Stimulated activated CD4-positive, alpha-beta T cell treated with anti-CD3 and anti-CD28 coated beads, Interleukin-4, amount 100 ng/mL, for 48 hours (primary cell): ENCODE measurements at regions not wholly inside any gene's neighbourhood (a gene's known extent, or its start where the extent isn't known, plus 50 kb on each side); places are given as distances from the start of the nearest gene placed in this dataset.

ENCODE experiments used
- DNase-seq, 2 donors: peaks; one replicate each; pipeline ENCODE4 v3.0.0-alpha.2; 2020; ENCODE audit warnings: low read depth in 2 of 2

DNA sequence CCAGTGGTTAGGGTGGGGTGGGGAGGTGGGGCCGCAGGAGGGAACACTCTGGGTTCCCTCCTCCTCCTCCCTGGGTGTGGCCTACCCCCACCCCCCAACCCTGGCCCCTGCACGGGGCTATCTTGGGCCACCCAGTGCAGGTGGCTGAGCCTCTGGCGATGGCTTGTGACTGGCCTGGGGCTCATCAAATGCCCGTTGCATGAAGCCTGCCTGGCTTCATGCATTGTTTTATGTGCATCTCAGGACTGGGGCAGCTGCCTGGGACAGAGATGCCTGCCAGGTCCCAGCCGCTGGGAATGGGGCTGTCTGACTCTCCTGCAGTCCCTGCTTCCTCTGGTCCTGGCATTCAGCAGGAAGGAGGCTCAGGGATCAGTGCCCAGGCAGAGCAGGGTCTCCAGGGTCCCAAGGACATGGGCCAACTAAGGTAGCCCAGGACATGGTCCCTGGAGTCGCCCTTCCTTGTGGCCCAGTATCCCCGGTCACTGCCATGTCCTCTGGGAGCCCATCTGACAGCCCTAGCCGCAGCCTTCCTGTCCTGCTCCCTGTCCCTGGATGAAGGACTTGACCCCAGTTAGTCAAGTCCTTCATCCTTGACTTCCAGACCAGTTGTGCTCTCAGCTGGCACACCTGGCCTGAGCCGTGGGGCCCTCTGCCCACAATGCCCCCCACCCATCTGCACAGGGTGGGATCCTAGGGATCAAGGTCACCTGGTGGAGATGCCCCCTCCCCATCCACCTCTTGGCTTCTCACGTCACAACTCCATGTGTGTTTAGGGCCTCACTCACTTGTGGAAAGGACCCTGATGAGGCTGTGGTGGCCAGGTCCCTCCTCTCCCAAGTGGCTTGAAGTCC, 112.1 kb upstream of the FGF3 start:
- DNase-seq, result no peak

DNA sequence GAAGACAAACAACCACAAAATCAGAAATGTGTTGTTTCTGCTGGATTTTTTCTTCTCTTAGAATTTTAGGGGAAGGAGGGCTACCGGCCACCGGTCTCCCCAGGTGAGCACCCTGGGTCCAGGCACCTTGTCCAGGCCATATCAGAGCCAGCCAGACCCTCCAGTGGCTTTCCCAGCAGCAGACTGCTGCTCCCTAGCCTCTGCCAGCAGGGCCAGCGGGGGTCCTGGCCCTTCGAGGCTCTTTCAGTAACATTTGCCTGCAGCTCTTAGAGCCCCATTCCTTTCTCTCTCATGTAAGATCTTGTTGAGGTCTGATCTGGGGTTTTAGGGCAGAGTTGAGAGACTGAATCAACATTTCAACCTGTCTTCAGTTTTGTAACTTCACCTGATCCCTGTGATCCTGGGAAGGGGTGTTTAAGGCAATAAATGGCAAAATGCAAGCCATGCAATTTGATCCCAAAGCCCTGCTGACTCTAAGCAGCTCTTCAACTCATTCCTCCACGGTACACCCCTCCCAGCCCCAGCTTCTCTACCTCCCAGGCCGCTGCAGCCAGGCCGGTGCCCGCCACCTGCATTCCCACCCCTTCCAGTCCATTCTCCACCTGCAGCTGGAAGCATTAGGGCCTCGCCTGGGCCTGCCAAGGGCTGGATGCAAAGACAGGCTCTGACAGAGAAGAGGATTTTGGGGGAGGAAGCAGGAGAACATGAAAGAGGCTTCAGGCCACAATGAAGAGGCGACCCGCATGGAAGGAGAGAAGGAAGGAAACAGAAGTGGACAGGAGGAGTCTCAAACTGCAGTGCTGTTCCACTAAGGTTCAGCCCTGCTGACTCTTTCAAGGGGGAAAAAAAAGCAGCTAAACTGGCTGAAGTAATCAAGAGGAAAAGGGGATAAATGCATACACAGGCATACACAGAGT, 113.0 kb upstream of the FGF3 start:
- DNase-seq, result no peak

DNA sequence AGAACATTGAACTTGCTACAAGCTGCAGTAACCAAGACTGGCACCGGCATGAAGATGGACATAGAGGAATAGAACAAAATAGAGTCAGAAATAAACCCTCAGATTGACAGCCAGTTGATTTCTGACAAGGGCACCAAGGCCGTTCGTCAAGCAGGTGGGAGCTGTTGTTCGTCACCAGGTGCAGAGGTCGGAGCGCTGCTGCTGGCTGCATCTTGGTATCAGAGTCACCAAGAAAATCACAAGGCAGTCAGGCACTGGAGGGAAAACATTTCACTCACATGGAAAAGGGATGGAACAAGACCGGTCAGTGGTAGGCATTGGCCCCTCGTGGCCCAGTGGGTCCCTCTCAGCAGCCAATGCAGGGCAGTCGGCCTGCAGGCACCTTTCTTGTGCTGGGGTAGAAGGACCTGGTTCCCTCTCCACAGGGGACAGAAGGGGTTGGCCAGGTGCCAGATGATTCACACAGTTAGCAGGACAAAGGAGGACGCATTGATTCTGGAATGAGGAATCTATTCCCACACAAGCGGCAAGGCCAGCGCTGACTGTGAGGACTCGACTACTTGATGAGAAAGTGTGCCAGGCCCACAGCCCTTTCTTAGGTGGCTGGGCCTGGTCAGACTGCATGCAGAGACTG, 115.8 kb upstream of the FGF3 start:
- no peak for DNase-seq

DNA sequence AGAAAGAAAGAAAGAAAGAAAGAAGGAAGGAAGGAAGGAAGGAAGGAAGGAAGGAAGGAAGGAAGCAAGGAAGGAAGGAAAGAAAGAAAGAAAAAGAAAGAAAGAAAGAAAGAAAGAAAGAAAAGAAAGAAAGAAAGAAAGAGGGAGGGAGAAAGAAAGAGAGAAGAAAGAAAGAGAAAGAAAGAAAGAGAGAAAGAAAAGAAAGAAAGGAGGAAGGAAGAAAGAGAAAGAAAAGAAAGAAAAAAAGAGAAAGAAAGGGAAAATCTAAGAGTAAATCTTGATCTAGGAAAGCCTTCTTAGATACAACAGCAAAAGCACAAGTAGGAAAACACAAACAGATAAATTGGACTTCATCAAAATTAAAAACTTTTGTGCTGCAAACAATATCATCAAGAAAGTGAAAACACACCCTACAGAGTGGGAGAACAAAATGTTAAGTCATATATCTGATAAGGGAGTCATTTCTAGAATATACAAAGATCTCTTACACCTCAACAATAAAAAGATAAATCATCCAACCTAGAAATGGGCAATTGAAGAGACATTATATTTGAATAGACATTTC, 116.8 kb upstream of the FGF3 start:
- DNase-seq, result no peak

DNA sequence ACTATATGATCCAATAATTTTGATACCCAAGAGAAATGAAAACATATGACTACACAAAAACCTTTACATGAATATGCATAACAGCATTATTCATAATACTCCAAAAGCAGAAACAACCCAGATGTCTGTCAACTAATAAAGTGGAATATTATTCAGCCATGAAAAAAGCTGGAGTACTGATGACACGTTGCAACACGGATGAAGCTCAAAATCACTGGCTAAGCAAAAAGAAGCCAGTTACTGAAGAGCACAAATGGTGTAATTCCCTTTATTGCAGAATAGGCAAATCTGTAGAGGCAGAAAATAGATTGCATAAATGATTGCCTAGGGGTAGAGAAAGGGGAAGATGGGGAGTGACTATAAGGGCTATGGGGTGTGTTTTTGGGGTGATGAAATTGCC, 117.6 kb upstream of the FGF3 start:
- DNase-seq, result no peak

DNA sequence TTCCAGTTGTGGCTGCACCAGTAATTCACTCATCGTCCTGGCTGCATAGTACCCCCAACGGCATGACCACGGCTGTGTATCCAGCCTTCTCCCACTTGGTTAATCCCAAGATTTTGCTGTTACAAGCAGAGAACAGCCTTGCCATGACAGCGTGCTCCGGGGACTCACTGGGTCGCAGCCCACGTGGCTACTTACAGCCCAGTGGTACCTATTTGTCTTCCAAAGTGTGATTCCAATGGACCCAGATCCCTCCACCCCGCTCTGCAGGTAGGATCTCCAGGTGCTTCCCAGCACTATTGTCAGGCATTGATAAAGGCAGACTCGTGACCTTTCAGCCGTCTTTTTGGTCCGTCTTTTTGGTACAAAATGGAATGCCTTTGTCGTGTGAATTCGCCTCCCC, 119.0 kb upstream of the FGF3 start:
- no peak for DNase-seq

DNA sequence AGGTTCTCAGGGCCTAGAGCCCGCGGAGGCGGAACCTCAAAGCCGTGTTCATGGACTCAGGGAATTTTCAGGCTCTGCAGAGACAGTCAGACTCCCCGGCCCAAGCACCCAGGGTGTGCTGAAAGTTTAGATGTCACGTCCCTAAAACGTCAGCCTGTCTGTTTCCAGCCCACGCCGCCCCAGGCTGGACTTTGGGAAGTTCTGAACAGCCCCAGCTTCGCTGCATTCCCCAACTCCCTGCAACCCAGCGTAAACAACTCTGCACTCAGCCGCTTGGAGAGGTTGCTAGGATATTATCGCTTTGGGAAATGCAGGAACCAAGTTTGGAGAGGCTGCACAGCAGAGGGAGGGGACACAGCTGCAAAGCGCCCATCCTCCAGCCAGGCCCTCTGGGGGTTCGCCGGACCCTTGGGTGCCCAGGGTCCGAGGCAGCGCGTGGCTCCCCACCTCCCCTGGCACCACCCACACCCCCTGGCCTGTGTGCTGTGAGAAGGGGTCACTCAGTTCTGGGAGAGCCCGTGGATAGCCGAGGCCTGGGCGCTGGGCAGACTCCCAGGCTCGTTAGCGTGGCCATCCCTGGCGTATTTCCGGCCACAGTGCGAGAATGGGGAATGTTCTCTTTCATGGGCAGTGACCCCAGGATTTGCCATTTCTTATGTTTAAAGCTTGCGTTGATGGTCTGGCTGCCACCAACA, 120.5 kb upstream of the FGF3 start:
- DNase-seq, result no peak

DNA sequence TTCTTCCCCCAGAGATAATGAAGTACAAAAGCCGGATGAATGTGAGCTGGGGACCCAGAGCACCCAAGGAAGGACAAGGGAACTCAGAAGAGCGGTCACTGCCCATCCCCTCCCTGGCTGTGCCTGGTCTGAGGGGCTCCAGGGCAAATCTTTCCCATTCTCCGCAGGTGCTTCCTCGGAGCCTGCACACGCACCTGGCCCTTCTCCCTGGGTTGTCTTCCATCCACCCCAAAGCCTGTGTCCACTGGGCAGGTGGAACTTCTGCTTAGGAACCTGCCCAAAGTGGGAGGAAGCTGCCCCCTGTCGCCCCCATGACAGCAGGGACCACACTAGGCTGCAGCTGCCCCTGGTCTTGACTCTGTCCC, 121.0 kb upstream of the FGF3 start:
- no peak for DNase-seq

DNA sequence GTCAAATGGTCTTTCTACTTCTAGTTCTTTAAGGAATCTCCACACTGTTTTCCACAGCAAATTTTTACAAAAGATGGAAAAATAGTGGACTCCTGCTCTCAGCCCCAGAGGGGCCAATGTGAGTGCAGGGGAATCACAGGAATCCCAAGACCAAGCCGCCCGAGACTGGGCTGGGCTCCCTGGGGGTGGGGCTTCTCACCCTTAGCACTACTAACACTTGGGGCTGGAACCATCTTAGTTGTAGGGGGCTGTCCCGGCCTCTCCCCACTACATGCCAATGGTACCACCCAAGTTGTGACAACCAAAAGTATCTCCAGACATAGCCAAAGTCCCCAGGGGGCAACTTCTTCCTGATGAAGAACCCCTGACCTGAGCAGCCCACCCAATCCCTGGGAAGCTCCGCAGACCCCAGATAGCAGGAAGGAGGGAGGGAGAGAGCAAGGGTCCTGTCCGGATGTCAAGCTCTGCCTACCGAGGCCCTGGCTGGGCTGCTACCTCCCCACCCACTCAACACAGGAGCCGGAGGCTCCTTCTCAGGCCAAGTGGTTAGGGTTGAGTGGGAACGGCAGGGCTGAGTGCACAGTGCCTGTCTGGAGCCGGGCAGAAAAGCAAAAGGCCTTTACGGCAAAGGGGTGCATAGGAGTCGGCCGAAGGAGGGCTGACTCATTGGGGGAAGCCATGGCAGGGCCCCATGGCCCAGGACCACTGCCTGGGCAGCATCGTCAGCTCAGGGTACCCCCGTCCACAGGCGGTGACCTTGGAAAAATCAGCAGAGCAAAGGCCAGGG, 122.5 kb upstream of the FGF3 start:
- no peak for DNase-seq

DNA sequence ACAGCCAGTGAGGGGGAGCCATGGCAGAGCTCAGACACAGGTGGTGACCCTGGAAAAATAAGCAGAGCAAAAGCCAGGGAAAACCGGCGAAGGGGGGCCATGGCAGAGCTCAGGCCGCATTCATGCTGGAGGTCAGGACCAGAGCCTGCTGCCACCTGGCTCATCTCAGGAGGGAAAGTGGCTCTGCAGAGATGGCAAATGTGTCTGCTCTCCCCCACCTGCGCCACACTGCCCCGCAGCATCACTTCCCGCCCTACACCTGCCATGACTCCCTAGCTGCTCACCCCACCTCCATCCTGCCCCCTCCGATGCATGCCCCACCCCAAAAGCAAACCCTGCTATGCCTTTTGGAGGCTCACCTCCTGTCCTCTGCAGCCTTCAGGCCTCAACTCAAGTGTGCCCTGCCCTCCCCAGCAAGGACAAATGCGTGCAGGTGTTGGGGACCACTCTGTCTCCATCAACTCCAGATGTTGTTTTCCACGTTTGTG, 123.2 kb upstream of the FGF3 start:
- DNase-seq, result no peak

DNA sequence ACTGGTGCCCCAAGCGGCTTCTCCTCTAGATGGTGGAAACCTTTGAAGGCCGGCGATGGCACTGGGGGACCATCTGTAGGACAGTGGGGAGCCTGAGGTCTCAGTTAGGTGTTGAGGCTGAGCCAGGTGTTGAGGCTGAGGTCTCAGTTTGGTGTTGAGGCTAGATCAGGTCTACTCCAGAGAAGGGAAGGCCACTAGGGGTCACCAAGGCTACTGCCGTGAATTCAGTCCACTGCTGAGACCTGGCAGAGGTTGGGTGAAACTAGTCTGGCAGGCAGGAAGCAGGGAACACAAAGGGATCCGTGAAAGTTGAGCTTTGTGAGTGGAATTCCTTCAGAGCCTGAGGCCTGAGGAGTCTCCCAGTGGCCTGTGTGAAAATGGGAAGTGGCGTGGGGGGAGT, 123.8 kb upstream of the FGF3 start:
- no peak for DNase-seq

DNA sequence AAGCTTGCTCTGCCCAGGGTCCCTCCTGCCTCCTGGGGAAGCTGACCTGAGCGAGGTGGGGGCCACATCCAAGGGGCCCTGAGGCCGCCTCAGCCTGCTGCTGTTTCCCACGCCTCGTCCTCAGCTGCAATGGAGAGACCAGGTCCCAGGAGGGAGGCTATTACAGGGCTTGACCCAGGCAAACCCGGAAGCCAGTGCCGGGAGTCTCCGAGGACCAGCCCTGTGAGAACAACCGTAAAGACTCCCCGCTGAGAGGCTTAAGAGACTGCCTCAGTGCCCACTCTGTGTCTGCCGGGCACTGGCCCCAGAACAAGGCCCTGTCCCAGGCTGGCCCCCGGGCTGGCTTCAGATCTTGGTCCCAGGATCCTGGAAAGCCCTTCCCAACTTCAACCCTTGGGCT, 124.3 kb upstream of the FGF3 start:
- DNase-seq, result no peak

DNA sequence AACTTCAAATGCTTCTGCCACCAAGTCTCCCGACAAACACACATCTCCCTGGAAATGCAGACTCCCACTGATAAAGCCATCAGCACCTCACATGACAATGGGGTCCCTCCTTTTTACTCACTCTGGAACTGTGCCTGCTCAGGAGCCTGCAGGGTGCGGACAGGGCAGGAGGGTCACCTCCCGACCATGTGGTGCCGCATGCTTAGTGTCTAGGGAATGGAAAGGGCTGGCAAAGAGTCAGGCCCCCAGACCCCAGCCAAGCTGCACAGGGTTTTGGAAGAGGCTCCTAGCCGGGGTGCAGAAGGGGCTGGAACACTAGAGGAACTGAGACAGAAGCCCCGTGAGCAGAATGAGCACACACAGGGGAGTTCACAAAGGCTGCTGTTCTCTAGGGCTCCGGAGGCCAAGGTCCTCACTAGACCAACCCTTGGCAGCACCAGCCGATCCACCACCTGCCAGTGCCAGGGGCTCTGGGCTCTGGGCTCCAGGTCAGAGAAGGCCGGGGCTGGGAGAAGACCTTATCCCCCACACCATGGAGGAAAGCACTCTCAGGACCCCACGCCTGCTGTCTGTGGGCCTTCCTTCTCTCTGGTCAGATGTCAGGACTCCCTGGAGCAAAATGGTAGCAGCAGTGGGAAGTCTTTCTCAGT, 125.1 kb upstream of the FGF3 start:
- DNase-seq, result no peak

DNA sequence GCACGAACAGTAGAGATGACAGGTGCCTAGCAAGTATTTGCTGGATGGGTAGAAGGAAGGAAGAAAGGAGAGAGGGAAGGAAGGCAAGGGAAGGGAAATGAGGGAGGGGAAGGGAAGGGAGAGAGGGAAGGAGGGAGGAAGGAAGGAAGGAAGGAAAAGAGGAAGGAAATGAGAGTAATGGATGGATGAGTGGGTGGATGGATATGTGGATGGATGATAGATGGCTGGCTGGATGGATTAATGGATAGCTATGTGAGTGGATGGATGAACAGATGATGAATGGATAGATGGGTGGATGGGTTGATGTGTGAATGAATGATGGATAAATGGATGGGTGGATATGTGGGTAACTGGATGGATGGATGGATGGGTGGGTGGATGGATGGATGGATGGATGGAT, 125.9 kb upstream of the FGF3 start:
- DNase-seq, result no peak

DNA sequence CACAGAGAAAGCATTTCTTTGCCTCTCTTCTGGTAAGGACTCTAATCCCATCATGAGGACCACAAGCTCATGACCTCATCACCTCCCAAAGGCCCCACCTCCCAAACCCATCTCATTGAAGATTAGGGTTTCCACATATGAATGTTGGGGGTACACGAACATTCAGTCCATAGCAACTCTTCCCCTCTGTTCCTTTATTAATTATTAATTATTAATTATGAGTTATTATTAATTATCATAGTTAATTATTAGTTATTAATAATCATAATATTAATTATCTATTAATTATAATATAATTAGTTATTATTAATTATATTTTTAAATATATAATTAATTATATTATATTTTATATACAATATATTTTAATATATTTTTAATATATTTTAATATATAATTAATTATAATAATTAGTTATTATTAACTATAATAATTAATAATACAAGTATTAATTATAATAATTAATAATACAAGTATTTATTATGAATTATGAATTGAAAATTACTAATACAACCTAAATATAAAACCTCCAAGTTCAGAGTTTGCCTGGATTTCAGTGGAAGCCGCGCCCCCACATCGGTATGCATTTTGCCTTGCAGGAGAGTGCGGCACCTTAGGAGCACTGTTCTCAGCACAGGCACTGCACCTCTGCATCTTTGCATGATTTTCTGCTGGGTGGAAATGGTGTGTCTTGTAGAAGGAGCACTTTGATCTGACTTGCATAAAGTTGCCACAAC, 128.0 kb upstream of the FGF3 start:
- DNase-seq, result no peak

DNA sequence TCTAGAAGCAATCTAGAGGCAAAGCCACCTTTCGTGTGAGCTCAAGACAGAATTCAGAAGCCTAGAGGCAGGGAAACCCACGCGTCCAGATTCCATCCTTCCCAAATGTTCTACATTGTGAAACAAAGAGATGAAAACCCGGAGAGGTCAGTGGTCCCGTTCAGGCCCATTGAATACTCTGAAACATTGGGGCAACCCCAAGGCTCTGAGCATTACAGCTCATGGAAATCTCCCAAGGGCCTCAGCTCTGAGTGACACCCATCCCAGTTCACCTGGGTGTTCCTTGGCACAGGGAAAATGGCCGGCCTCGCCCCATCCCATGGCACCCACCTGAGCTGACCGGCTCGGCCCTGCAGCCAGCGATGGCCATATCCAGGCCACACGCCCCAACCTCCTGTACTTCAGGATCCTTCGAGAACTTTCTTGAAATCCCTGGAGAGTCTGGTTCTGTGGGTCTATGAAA, 128.6 kb upstream of the FGF3 start:
- no peak for DNase-seq

DNA sequence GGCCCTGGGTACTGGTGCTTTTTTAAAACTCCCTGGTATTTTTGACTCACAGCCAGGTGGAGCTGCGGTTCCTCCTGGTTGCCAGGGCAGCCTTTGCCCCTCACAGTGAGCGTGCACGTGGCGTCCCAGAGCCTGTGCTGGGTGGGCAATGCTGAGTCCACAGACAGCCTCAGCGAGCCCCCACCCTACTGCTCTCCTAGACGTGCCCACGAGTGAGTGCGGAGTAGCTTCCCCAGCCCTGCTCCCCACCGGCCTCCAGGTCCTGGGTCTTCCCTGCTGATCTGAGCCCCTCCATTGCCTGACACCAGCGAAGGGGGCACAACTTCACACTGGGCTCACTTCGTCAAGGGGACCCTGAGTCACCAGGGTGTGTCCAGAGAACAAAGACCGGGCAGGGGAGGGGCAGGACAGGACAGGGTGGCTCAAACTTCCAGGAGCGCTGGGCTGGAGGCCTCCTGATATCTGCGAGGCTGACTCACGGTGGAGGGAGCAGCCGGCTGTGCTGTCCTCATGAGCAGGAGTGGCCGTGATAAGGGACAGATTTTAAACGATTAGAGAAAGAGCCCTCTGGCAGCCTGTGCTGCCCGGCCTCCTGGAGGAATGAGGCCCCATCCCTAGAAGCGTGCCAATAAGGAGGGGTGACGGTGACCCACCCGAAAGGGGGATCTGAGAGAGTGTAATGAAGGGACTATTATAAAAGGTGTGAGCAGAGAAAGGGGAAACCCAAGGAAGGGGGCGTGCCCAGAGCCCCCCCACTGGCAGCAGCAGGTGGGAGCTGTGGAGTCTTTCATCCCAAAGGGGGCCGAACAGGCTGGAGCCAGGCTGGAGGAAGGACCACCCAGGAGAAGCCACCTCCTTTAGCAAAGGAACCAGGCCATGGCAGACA, 129.3 kb upstream of the FGF3 start:
- no peak for DNase-seq

DNA sequence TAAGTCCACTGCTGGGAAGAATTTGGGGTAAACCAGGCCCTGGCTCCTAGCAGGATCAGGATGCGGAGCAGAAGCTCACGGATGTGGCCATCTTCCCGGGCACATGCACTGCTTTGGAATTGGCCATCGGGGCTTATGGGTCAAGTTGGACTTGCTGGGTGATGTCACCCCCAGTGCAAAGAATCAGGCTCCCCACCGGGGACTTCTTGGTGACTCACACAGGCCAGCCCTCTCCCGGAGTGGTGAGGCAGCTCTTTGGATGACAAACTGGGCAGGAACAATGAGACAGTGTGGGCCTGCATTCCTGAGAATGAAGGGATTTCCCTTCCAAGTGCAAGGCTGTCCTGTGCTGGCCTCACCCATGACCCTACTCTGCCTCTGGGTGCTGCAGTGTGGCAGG, 128.8 kb upstream of the ANO1 start:
- no peak for DNase-seq
